HG02981 (cell line): ENCODE measurements at regions not wholly inside any gene's neighbourhood (a gene's known extent, or its start where the extent isn't known, plus 50 kb on each side); places are given as distances from the start of the nearest gene placed in this dataset.

Experiments
- ATAC-seq: cut with Tn5 transposase; IDR thresholded peaks from one replicate; pipeline ENCODE4 v1.9.1; 2021; ENCODE audit warnings: mild to moderate bottlenecking, moderate library complexity; ENCODE audit not compliant: unreplicated experiment

DNA sequence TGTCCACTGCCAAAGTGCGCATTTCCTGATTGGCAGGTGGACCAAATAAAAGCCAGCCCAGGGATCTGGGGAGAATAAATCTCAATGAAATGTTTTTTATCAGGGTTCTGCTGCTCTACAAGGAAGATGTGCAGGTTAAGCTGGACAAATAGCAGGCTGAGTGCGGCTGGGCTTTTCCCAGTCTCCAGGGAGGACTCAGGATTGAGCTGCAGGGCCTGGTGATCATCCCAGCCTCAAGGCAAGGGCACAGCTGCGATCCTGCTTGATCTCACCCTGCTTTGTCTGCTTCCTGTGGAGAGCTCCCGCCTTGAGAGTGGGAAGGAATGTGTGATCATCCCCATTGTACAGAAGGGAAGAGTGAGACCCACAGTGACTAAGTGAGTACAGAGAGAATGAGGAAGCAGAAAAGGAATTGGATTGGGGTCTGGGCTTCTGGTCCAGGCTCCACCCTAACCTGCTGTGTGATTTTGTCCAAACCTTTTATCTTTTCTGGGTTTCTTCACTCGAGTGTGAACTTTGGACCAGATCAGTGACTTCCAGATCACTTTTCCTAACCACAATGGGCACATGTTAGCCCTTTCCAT, 75.3 kb upstream of the CRHR1 start:
- no peak for ATAC-seq

DNA sequence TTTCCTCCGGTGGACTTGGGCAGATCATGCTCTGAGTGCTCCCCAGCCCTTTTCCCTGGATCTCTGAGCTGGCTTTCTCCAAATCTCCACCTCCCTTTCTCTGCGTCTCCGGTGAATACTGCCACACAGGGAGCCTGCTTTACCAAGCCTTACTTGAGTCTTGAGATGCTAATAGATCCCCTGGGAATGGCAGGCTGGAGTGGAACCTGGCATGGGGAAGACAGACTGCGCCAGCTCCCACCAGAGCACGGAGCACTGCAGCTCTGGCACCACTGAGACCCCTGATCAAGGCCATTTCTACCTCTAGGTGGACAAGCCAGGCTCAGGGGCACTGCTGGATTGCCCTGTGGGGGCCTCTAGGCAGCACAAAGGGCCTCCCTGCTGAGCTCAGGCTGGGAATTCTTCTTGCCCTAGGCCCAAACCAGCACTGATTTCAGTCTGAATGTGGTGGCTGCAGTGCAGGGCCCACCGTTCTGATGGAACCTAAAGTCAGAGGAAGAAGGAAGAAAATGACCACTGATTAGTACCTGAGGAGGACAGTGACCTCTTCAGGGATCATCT, 74.3 kb upstream of the CRHR1 start:
- no peak for ATAC-seq

DNA sequence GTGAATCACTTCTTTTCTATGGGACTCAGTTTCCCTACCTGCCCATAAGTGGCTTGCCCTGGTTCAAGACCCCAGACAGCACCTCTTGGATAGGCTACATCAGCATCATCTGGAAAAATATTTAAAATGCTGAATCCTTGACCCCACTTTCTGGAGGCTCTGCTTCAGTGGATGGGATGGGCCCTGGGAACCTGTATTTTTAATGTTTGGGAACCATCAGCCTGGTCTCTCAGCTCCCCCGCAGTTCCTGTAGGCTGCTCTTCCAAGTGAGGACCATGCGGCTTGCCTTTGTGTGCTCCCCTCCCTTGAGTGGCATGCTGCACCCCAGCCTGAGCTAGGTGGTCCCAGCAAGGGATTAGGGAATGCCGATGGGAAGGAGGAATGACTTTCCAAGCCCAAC, 68.3 kb upstream of the CRHR1 start:
- ATAC-seq = no peak

GRCh38 chr17:45718791-45719190, 65.3 kb upstream of the CRHR1 start:
- no peak for ATAC-seq

DNA sequence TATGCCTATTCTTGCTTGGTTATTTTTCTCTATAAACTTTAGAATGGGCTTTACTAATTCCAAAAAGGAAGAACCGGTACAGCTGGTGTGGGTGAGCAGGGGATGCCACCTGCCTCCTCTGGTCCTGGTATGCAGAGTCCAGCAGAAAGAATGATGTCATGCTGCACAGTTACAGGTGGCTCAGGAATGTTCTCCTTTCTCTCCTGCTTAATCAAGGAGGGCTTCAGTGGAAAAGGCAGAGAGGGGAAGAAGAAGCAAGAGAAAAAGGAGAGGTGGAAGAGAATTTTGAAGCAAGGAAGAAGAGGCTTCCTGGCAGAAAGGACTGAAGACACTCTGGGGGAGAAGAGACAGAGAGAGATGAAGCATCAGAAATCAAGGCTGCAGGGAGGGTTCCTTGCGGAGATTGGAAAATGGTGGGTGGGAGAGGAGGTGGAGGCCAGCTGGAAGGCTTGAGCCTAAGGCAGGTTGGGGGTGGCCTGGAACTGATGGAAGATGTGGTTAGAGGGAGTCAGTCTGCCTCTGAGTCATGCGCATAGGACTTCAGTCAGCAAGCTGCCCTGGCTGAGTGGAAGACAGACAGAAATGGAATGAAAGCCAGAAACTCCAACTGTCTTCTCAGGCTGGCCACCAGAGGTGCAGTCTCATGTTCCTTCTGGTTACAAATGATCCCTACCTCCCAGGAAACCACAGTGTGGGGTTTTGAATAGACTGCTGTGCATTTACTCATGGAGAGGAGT, 64.6 kb upstream of the CRHR1 start:
- no peak for ATAC-seq

DNA sequence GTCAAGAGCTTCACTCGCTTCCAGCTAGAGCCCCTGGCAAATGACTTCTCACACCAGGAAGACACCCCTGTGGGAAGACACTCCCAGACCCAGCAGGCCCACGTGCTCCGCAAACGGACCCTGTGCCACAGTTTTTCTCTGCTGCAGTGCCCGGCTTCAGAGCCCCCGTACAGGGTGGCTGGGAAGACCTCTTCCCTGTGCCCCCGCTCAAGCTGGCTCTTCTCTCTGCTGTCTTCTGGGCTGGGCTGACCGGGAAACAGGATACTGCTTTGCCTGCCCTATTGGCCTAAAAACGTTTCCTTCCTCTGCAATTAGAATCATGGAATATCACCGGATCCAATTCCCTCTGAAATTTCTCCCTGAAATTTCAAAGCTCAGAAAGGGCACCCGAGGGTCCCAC, 63.7 kb upstream of the CRHR1 start:
- no peak for ATAC-seq

GRCh38 chr17:45722161-45722560, 62.0 kb upstream of the CRHR1 start:
- ATAC-seq = no peak

DNA sequence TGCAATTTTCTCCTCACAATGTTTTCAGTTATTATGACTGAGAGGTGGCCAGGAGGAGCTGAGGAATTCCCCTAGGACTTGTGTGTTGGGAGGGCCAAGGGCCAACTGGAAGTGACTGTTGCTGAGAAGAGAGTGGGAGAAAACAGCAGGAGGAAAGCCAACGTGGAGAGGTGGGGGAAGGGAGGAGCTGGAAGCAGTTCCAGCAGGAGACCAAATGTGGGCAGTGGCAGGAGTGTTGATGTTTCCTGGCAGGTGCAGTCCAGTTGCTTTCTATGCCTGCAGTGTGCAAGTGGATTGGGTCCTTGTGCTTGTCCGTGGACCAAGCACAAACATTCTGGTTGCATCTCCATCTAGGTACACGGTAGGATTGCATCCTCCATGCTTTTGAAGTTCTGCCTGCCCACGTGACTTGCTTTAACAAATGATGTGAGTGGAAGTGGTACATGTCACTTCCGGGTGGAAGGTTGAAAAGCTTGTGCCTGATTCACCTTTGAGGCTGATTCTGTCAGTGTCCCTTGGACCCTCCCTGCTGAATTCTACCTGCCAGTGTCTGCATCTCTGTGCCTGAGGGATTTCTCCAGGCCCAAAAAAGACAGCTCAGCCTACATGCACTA, 54.7 kb upstream of the CRHR1 start:
- no peak for ATAC-seq

GRCh38 chr17:45730192-45730591, 53.9 kb upstream of the CRHR1 start:
- no peak for ATAC-seq

GRCh38 chr17:45731459-45731858, 52.7 kb upstream of the CRHR1 start:
- ATAC-seq = no peak

GRCh38 chr17:45732926-45733505, 51.1 kb upstream of the CRHR1 start:
- ATAC-seq = no peak

- ATAC-seq = no peak
Observed at GRCh38 chr17:45733781-45734180, 50.3 kb upstream of the CRHR1 start.
